NCI-H146 treated with DMSO at 0.1 percent for 48 hours (cell line): ENCODE measurements at regions not wholly inside any gene's neighbourhood (a gene's known extent, or its start where the extent isn't known, plus 50 kb on each side); places are given as distances from the start of the nearest gene placed in this dataset.
A peak's percentile ranks its signal among the peaks of the same experiment; 100 is the strongest.

Experiments
- DNase-seq: peaks from one replicate; lab custom pipeline; 2025; ENCODE audit not compliant: unreplicated experiment; lab: John Stamatoyannopoulos, UW

- DNase-seq: no peak
Observed at GRCh38 chr3:135781026-135781815, 184.3 kb upstream of the PPP2R3A start.

GRCh38 chr3:135784557-135784956 lies 181.0 kb upstream of the PPP2R3A start:
- no peak for DNase-seq

- DNase-seq: no peak
Observed at GRCh38 chr3:135788146-135788545, 177.4 kb upstream of the PPP2R3A start.

- DNase-seq: no peak
Observed at GRCh38 chr3:135788978-135789377, 176.6 kb upstream of the PPP2R3A start.

GRCh38 chr3:135792174-135792573 lies 173.4 kb upstream of the PPP2R3A start:
- no peak for DNase-seq

GRCh38 chr3:135792858-135793475 lies 172.6 kb upstream of the PPP2R3A start:
- DNase-seq: no peak

GRCh38 chr3:135800071-135800549 lies 165.4 kb upstream of the PPP2R3A start:
- no peak for DNase-seq

- no peak for DNase-seq
Observed at GRCh38 chr3:135801018-135801417, 164.5 kb upstream of the PPP2R3A start.

DNA sequence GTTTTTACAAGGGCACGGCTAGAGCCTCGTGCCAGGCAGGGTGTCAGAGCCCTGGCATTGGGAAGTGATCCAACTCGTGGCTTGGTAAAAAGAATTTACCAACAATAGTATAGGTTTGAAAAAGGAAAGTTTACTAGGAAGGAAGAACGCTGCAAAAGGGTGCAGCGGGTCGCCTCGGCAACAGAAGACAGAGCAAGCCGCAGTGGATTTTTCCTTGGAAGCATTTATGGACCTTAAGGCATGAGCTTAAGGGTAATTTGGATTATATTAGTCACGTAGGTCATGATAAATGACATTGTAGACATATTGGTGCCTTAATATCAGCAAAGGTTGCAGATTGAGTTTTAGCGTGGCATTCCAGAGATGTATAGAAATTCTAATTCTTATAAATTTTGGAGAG lies 163.4 kb upstream of the PPP2R3A start:
- no peak for DNase-seq

GRCh38 chr3:135803028-135803692 lies 162.4 kb upstream of the PPP2R3A start:
- DNase-seq: no peak

GRCh38 chr3:135805752-135806151 lies 159.8 kb upstream of the PPP2R3A start:
- DNase-seq: no peak

GRCh38 chr3:135806317-135806716 lies 159.2 kb upstream of the PPP2R3A start:
- no peak for DNase-seq

- no peak for DNase-seq
Observed at GRCh38 chr3:135807879-135808278, 157.6 kb upstream of the PPP2R3A start.

DNA sequence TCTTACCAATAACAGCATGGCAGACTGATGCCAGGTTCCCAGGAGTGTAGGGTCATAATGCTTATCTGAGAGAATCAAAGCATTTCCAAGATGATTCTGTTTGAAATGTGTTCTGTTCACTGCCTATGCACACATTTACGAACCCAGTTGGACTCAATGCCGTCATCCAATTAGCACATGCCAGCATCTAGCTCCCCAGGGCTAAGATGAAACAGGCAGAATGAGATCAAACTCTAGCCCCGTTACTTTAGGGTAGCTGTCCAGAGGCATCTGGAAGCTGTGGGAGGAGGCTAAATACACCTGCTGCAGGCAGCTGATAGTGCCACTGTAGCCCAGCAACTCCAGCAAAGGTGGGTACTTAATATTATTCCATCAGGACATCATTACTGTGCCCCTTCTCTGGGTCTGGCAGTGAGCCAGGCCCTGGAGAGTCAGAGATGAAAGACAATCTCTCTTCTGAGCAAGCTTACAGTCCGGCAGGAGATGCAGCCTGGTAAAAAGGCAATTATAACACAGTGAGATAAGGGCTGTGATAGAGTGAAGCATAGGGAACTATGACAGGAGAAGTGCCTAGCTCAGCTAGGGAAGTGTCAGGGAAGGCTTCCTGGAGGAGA lies 156.4 kb upstream of the PPP2R3A start:
- peak; percentile 16 for DNase-seq

DNA sequence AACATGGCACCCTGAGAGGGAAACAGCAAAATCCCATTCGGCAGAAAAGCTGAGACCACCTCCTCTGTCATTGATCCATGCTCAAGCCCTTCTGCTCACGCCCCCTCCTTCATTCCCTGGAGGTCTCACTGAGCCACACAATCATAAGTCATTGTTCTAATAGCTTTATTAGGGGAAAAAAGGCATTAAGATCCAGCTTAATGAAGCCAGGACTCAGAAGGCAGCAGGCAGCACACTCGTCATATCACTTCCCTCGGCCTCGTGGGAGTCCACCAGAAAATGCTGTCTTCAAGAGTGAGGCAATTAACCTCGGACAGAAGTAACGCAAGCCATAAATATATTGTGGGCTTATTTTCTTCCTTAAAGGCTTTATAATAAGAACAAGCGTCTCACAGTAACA lies 153.9 kb upstream of the PPP2R3A start:
- DNase-seq: no peak

- DNase-seq: no peak
Observed at GRCh38 chr3:135812057-135812456, 153.5 kb upstream of the PPP2R3A start.

- DNase-seq: no peak
Observed at GRCh38 chr3:135834465-135834864, 131.1 kb upstream of the PPP2R3A start.

- DNase-seq: no peak
Observed at GRCh38 chr3:135837977-135838631, 127.4 kb upstream of the PPP2R3A start.

GRCh38 chr3:135840436-135840835 lies 125.1 kb upstream of the PPP2R3A start:
- no peak for DNase-seq

GRCh38 chr3:135844386-135844785 lies 121.1 kb upstream of the PPP2R3A start:
- no peak for DNase-seq

DNA sequence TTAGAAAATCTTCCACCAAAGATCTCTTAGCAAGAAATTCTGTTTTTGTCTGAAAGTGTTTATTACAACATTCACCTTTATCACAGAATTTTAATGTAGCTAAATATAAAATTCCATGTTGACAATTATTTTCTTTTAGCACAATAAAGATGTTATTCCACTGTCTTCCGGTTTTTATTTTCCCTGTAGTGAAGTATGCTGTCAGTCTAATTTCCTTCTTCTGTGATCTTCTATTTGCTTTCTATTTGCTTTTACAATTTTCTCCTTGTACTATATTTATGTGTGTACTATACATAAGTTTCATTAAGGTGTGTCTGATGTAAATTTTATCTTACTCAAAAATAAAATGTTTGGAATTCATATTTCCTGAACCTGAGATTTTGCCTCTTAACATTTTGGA lies 117.5 kb upstream of the PPP2R3A start:
- DNase-seq: no peak
